Fibroblast of lung (primary cell): ENCODE measurements at regions not wholly inside any gene's neighbourhood (a gene's known extent, or its start where the extent isn't known, plus 50 kb on each side); places are given as distances from the start of the nearest gene placed in this dataset.
"Not testable (repeated sequence)": the region's sequence is repeated elsewhere in the genome, so short reads cannot be mapped to it uniquely, and the experiment has no call there.

Source experiments
- DNase-seq, 2 donors: peaks; one replicate each; pipeline versions ENCODE4 v3.0.0 to v3.0.0-alpha.2; 2010; ENCODE audit warnings: low read depth in 2 of 2
- H2AFZ ChIP-seq: 2 replicates; pipeline ENCODE4 v1.5.1; 2012; ENCODE audit warnings: low read length, control low read depth, inconsistent platforms
- H3K27ac ChIP-seq: 2 replicates; pipeline ENCODE4 v1.5.1; 2011; ENCODE audit warnings: low read length, control low read depth; ENCODE audit not compliant: insufficient read depth
- H3K27me3 ChIP-seq: 2 replicates; pipeline ENCODE4 v1.5.1; 2011; ENCODE audit warnings: mild to moderate bottlenecking, low read length; ENCODE audit not compliant: control insufficient read depth, insufficient read depth
- H3K36me3 ChIP-seq: 2 replicates; pipeline ENCODE4 v1.5.1; 2011; ENCODE audit warnings: low read length; ENCODE audit not compliant: control insufficient read depth, insufficient read depth
- H3K4me1 ChIP-seq: 2 replicates; pipeline ENCODE4 v1.5.1; 2011; ENCODE audit warnings: low read length; ENCODE audit not compliant: control insufficient read depth, insufficient read depth; ENCODE audit errors: extremely low read depth
- H3K4me2 ChIP-seq: 2 replicates; pipeline ENCODE4 v1.5.1; 2011; ENCODE audit warnings: low read length, control low read depth; ENCODE audit not compliant: insufficient read depth; ENCODE audit errors: extremely low read depth
- H3K4me3 ChIP-seq, 4 experiments: fragments of 200-600 bp in 1 of 4; sonication (generic) in 1 of 4; replicated peaks in 1 of 4; 2 replicates each; pipeline ENCODE4 v1.5.1; 2011 to 2016; ENCODE audit warnings: low read length in 4 of 4, low read depth in 3 of 4, mild to moderate bottlenecking in 3 of 4, control low read depth in 2 of 4, inconsistent platforms in 1 of 4, mixed read lengths in 1 of 4; ENCODE audit not compliant: insufficient read depth in 1 of 4; ENCODE audit errors: control extremely low read depth in 1 of 4
- H3K79me2 ChIP-seq: 2 replicates; pipeline ENCODE4 v1.5.1; 2012; ENCODE audit warnings: mild to moderate bottlenecking, low read length, inconsistent platforms; ENCODE audit not compliant: control insufficient read depth, insufficient read depth
- H3K9ac ChIP-seq: 2 replicates; pipeline ENCODE4 v1.5.1; 2011; ENCODE audit warnings: mild to moderate bottlenecking, low read length, control low read depth; ENCODE audit not compliant: insufficient read depth
- H3K9me3 ChIP-seq: 2 replicates; pipeline ENCODE4 v1.5.1; 2012; ENCODE audit warnings: low read depth, low read length; ENCODE audit not compliant: control insufficient read depth, insufficient read depth
- H4K20me1 ChIP-seq: 2 replicates; pipeline ENCODE4 v1.5.1; 2011; ENCODE audit warnings: low read length; ENCODE audit not compliant: control insufficient read depth, insufficient read depth; ENCODE audit errors: extremely low read depth
- CTCF ChIP-seq, 2 donors: IDR thresholded peaks in 1 of 2; conservative IDR thresholded peaks in 1 of 2; 1 replicate in 1 of 2; 2 replicates in 1 of 2; pipeline ENCODE4 v1.5.1; 2011 to 2012; ENCODE audit warnings: low read length in 2 of 2, control low read depth in 1 of 2, inconsistent platforms in 1 of 2, low read depth in 1 of 2, mild to moderate bottlenecking in 1 of 2
- EZH2 ChIP-seq: IDR thresholded peaks from 2 replicates; pipeline ENCODE4 v1.5.1; 2012; ENCODE audit warnings: low read length, control low read depth, mild to moderate bottlenecking; ENCODE audit errors: missing control alignments

- Histone ChIP-seq H3K4me3 (no peak overlapping the region), H3K36me3 (no peaks in the 10 kb centered on the region), H4K20me1 (no peaks in the 10 kb centered on the region), H3K27ac (no peak overlapping the region), H3K9ac (no peak overlapping the region), H3K27me3 (no peaks in the 10 kb centered on the region), H3K79me2 (no peaks in the 10 kb centered on the region), H3K4me1 (no peaks in the 10 kb centered on the region), H2AFZ (no peak overlapping the region), H3K9me3 (no peaks in the 10 kb centered on the region), H3K4me2 (no peak overlapping the region)
- peak in 1 of 2 donors; percentile 2 for DNase-seq
- TF ChIP-seq EZH2 (no peak), CTCF (conservative IDR thresholded peaks at IDR 0.05 in 1 of 2, IDR thresholded peaks at IDR 0.05 in 1 of 2; ENCODE audit: low read depth in 1 of 2, low read length in 2 of 2) (no peak)
These were observed 672.1 kb downstream of the STK39 start for GRCh38 chr2:167575276-167575675.

GRCh38 chr2:167572883-167573619 is 674.3 kb downstream of the STK39 start:
- no peak overlapping the region for H3K27ac ChIP-seq
- no peak overlapping the region for H3K4me2 ChIP-seq
- TF ChIP-seq EZH2: no peak
- no peak for TF ChIP-seq CTCF (conservative IDR thresholded peaks at IDR 0.05 in 1 of 2, IDR thresholded peaks at IDR 0.05 in 1 of 2; ENCODE audit: low read depth in 1 of 2, low read length in 2 of 2)
- H3K4me1 ChIP-seq: no peaks in the 10 kb centered on the region
- DNase-seq: no peak
- H3K79me2 ChIP-seq: no peaks in the 10 kb centered on the region
- H3K36me3 ChIP-seq: no peaks in the 10 kb centered on the region
- no peaks in the 10 kb centered on the region for H3K27me3 ChIP-seq
- H3K4me3 ChIP-seq: no peak overlapping the region
- H3K9ac ChIP-seq: no peak overlapping the region
- H4K20me1 ChIP-seq: no peaks in the 10 kb centered on the region
- H3K9me3 ChIP-seq: no peaks in the 10 kb centered on the region
- no peak overlapping the region for H2AFZ ChIP-seq

- Histone ChIP-seq H3K4me1 (no peaks in the 10 kb centered on the region), H4K20me1 (no peaks in the 10 kb centered on the region), H3K27me3 (no peaks in the 10 kb centered on the region), H3K9ac (no peak overlapping the region), H3K36me3 (no peaks in the 10 kb centered on the region), H2AFZ (no peak overlapping the region), H3K4me2 (no peak overlapping the region), H3K4me3 (no peak overlapping the region), H3K9me3 (no peaks in the 10 kb centered on the region), H3K27ac (no peak overlapping the region), H3K79me2 (no peaks in the 10 kb centered on the region)
- DNase-seq: no peak
- TF ChIP-seq EZH2 (no peak), CTCF (conservative IDR thresholded peaks at IDR 0.05 in 1 of 2, IDR thresholded peaks at IDR 0.05 in 1 of 2; ENCODE audit: low read depth in 1 of 2, low read length in 2 of 2) (no peak)
These were observed 677.0 kb downstream of the STK39 start for GRCh38 chr2:167570370-167570769.

- H3K36me3 ChIP-seq, H3K9ac ChIP-seq, H3K4me2 ChIP-seq, H2AFZ ChIP-seq, H3K4me1 ChIP-seq, H3K79me2 ChIP-seq, H3K27me3 ChIP-seq, H3K4me3 ChIP-seq, DNase-seq, H4K20me1 ChIP-seq, H3K27ac ChIP-seq, H3K9me3 ChIP-seq: not testable (repeated sequence)
These were observed 675.8 kb downstream of the XIRP2 start for GRCh38 chr2:167563885-167564619.
